ENCODE measurements at regions not wholly inside any gene's neighbourhood (a gene's known extent, or its start where the extent isn't known, plus 50 kb on each side); places are given as distances from the start of the nearest gene placed in this dataset.

GRCh38 chr7:88686468-88687229, 72.9 kb upstream of the ZNF804B start:
- no peak overlapping the region for H2BK15ac ChIP-seq (replicated peaks; ENCODE audit: low read depth)
- H3K79me2 ChIP-seq (ENCODE audit: control insufficient read depth, insufficient read depth, low read length) = no peaks in the 10 kb centered on the region
- no peaks in the 10 kb centered on the region for H3K79me1 ChIP-seq (ENCODE audit: low read length)
- H3K4me2 ChIP-seq (ENCODE audit: low read length) = no peak overlapping the region
- H2BK5ac ChIP-seq (ENCODE audit: low read length) = no peak overlapping the region
- no peak overlapping the region for H4K8ac ChIP-seq (ENCODE audit: low read depth, low read length)
- no peak overlapping the region for H2BK120ac ChIP-seq (ENCODE audit: low read depth, low read length)
- H3K4ac ChIP-seq (ENCODE audit: low read depth, low read length) = no peak overlapping the region
- no peaks in the 10 kb centered on the region for H3K27me3 ChIP-seq (ENCODE audit: insufficient read depth, low read length, poor library complexity)
- no peak for DNase-seq
- H2AK5ac ChIP-seq (ENCODE audit: low read length) = no peak overlapping the region
- no CpG with 5 or more reads among the region's 30 CpGs for WGBS (ENCODE audit: extremely low coverage, insufficient coverage, low lambda C conversion rate)
- no peak overlapping the region for H3K56ac ChIP-seq (ENCODE audit: low read length)
- H3K4me1 ChIP-seq (ENCODE audit: control insufficient read depth, low read depth, low read length) = no peaks in the 10 kb centered on the region
- no peaks in the 10 kb centered on the region for H3K36me3 ChIP-seq (ENCODE audit: control insufficient read depth, insufficient read depth, low read length)
- no peak overlapping the region for H3K23ac ChIP-seq (ENCODE audit: low read length)
- H3K4me3 ChIP-seq (ENCODE audit: low read length) = no peak overlapping the region
- no peak overlapping the region for H4K5ac ChIP-seq (ENCODE audit: low read length)
- H3K9ac ChIP-seq (ENCODE audit: low read length) = no peak overlapping the region
- no peak overlapping the region for H3K27ac ChIP-seq (ENCODE audit: low read depth, low read length)
- H3K18ac ChIP-seq (ENCODE audit: low read length) = no peak overlapping the region

- no peaks in the 10 kb centered on the region for H3K79me2 ChIP-seq (ENCODE audit: control insufficient read depth, insufficient read depth, low read length)
- DNase-seq = no peak
- H3K4ac ChIP-seq (ENCODE audit: low read depth, low read length) = no peak overlapping the region
- no peak overlapping the region for H2BK120ac ChIP-seq (ENCODE audit: low read depth, low read length)
- no peak overlapping the region for H3K23ac ChIP-seq (ENCODE audit: low read length)
- H3K4me2 ChIP-seq (ENCODE audit: low read length) = no peak overlapping the region
- no peak overlapping the region for H3K18ac ChIP-seq (ENCODE audit: low read length)
- H2AK5ac ChIP-seq (ENCODE audit: low read length) = no peak overlapping the region
- WGBS (ENCODE audit: extremely low coverage, insufficient coverage, low lambda C conversion rate) = no CpG with 5 or more reads among the region's 2 CpGs
- H3K56ac ChIP-seq (ENCODE audit: low read length) = no peak overlapping the region
- no peak overlapping the region for H4K8ac ChIP-seq (ENCODE audit: low read depth, low read length)
- H2BK5ac ChIP-seq (ENCODE audit: low read length) = no peak overlapping the region
- H3K27ac ChIP-seq (ENCODE audit: low read depth, low read length) = no peak overlapping the region
- H3K9ac ChIP-seq (ENCODE audit: low read length) = no peak overlapping the region
- no peaks in the 10 kb centered on the region for H3K79me1 ChIP-seq (ENCODE audit: low read length)
- no peaks in the 10 kb centered on the region for H3K4me1 ChIP-seq (ENCODE audit: control insufficient read depth, low read depth, low read length)
- H2BK15ac ChIP-seq (replicated peaks; ENCODE audit: low read depth) = no peak overlapping the region
- H3K36me3 ChIP-seq (ENCODE audit: control insufficient read depth, insufficient read depth, low read length) = no peaks in the 10 kb centered on the region
- no peak overlapping the region for H4K5ac ChIP-seq (ENCODE audit: low read length)
- H3K4me3 ChIP-seq (ENCODE audit: low read length) = no peak overlapping the region
- no peaks in the 10 kb centered on the region for H3K27me3 ChIP-seq (ENCODE audit: insufficient read depth, low read length, poor library complexity)
These were observed 77.8 kb upstream of the ZNF804B start for GRCh38 chr7:88681682-88682081.

- Histone ChIP-seq H3K4me1 (ENCODE audit: control insufficient read depth, low read depth, low read length) (no peaks in the 10 kb centered on the region), H2BK5ac (ENCODE audit: low read length) (no peak overlapping the region), H3K23ac (ENCODE audit: low read length) (no peak overlapping the region), H4K5ac (ENCODE audit: low read length) (no peak overlapping the region), H3K4me3 (ENCODE audit: low read length) (no peak overlapping the region), H3K36me3 (ENCODE audit: control insufficient read depth, insufficient read depth, low read length) (no peaks in the 10 kb centered on the region), H3K27ac (ENCODE audit: low read depth, low read length) (no peak overlapping the region), H3K4ac (ENCODE audit: low read depth, low read length) (no peak overlapping the region), H3K27me3 (ENCODE audit: insufficient read depth, low read length, poor library complexity) (no peaks in the 10 kb centered on the region), H3K79me1 (ENCODE audit: low read length) (no peaks in the 10 kb centered on the region), H3K4me2 (ENCODE audit: low read length) (no peak overlapping the region), H2BK120ac (ENCODE audit: low read depth, low read length) (no peak overlapping the region), H3K79me2 (ENCODE audit: control insufficient read depth, insufficient read depth, low read length) (no peaks in the 10 kb centered on the region), H3K9ac (ENCODE audit: low read length) (no peak overlapping the region), H3K56ac (ENCODE audit: low read length) (no peak overlapping the region), H2AK5ac (ENCODE audit: low read length) (no peak overlapping the region), H2BK15ac (replicated peaks; ENCODE audit: low read depth) (no peak overlapping the region), H3K18ac (ENCODE audit: low read length) (no peak overlapping the region), H4K8ac (ENCODE audit: low read depth, low read length) (no peak overlapping the region)
- DNase-seq = no peak
These were observed 89.0 kb upstream of the ZNF804B start for GRCh38 chr7:88670536-88670935.

GRCh38 chr7:88669913-88670312, 89.6 kb upstream of the ZNF804B start:
- H3K4me3 ChIP-seq (ENCODE audit: low read length) = no peak overlapping the region
- H3K27ac ChIP-seq (ENCODE audit: low read depth, low read length) = no peak overlapping the region
- no peak overlapping the region for H3K23ac ChIP-seq (ENCODE audit: low read length)
- no peaks in the 10 kb centered on the region for H3K4me1 ChIP-seq (ENCODE audit: control insufficient read depth, low read depth, low read length)
- H3K36me3 ChIP-seq (ENCODE audit: control insufficient read depth, insufficient read depth, low read length) = no peaks in the 10 kb centered on the region
- no peak overlapping the region for H2BK15ac ChIP-seq (replicated peaks; ENCODE audit: low read depth)
- no CpG with 5 or more reads among the region's 3 CpGs for WGBS (ENCODE audit: extremely low coverage, insufficient coverage, low lambda C conversion rate)
- no peak overlapping the region for H2AK5ac ChIP-seq (ENCODE audit: low read length)
- H3K18ac ChIP-seq (ENCODE audit: low read length) = no peak overlapping the region
- H3K79me2 ChIP-seq (ENCODE audit: control insufficient read depth, insufficient read depth, low read length) = no peaks in the 10 kb centered on the region
- no peak overlapping the region for H3K4me2 ChIP-seq (ENCODE audit: low read length)
- no peak overlapping the region for H2BK5ac ChIP-seq (ENCODE audit: low read length)
- H3K27me3 ChIP-seq (ENCODE audit: insufficient read depth, low read length, poor library complexity) = no peaks in the 10 kb centered on the region
- DNase-seq = no peak
- H3K56ac ChIP-seq (ENCODE audit: low read length) = no peak overlapping the region
- no peak overlapping the region for H3K4ac ChIP-seq (ENCODE audit: low read depth, low read length)
- no peaks in the 10 kb centered on the region for H3K79me1 ChIP-seq (ENCODE audit: low read length)
- H2BK120ac ChIP-seq (ENCODE audit: low read depth, low read length) = no peak overlapping the region
- no peak overlapping the region for H4K8ac ChIP-seq (ENCODE audit: low read depth, low read length)
- no peak overlapping the region for H4K5ac ChIP-seq (ENCODE audit: low read length)
- no peak overlapping the region for H3K9ac ChIP-seq (ENCODE audit: low read length)

GRCh38 chr7:88668591-88668990, 90.9 kb upstream of the ZNF804B start:
- Histone ChIP-seq H2BK120ac (ENCODE audit: low read depth, low read length) (no peak overlapping the region), H3K18ac (ENCODE audit: low read length) (no peak overlapping the region), H3K23ac (ENCODE audit: low read length) (no peak overlapping the region), H3K56ac (ENCODE audit: low read length) (no peak overlapping the region), H3K9ac (ENCODE audit: low read length) (no peak overlapping the region), H3K4ac (ENCODE audit: low read depth, low read length) (no peak overlapping the region), H3K79me1 (ENCODE audit: low read length) (no peaks in the 10 kb centered on the region), H3K27ac (ENCODE audit: low read depth, low read length) (no peak overlapping the region), H4K5ac (ENCODE audit: low read length) (no peak overlapping the region), H4K8ac (ENCODE audit: low read depth, low read length) (no peak overlapping the region), H3K27me3 (ENCODE audit: insufficient read depth, low read length, poor library complexity) (no peaks in the 10 kb centered on the region), H3K4me1 (ENCODE audit: control insufficient read depth, low read depth, low read length) (peaks cover 2% of the 10 kb centered on the region), H3K4me2 (ENCODE audit: low read length) (no peak overlapping the region), H3K4me3 (ENCODE audit: low read length) (no peak overlapping the region), H2AK5ac (ENCODE audit: low read length) (no peak overlapping the region), H2BK5ac (ENCODE audit: low read length) (no peak overlapping the region), H3K79me2 (ENCODE audit: control insufficient read depth, insufficient read depth, low read length) (no peaks in the 10 kb centered on the region), H2BK15ac (replicated peaks; ENCODE audit: low read depth) (no peak overlapping the region), H3K36me3 (ENCODE audit: control insufficient read depth, insufficient read depth, low read length) (no peaks in the 10 kb centered on the region)
- peak; percentile 4 for DNase-seq
- no CpG with 5 or more reads among the region's 1 CpG for WGBS (ENCODE audit: extremely low coverage, insufficient coverage, low lambda C conversion rate)

GRCh38 chr7:88666626-88667025, 92.9 kb upstream of the ZNF804B start:
- H3K79me2 ChIP-seq (ENCODE audit: control insufficient read depth, insufficient read depth, low read length) = no peaks in the 10 kb centered on the region
- no peak overlapping the region for H2AK5ac ChIP-seq (ENCODE audit: low read length)
- H2BK15ac ChIP-seq (replicated peaks; ENCODE audit: low read depth) = no peak overlapping the region
- no peak overlapping the region for H4K5ac ChIP-seq (ENCODE audit: low read length)
- H2BK120ac ChIP-seq (ENCODE audit: low read depth, low read length) = no peak overlapping the region
- no peak for DNase-seq
- no peak overlapping the region for H3K18ac ChIP-seq (ENCODE audit: low read length)
- no peaks in the 10 kb centered on the region for H3K27me3 ChIP-seq (ENCODE audit: insufficient read depth, low read length, poor library complexity)
- H3K23ac ChIP-seq (ENCODE audit: low read length) = no peak overlapping the region
- H3K4ac ChIP-seq (ENCODE audit: low read depth, low read length) = no peak overlapping the region
- H2BK5ac ChIP-seq (ENCODE audit: low read length) = no peak overlapping the region
- no peaks in the 10 kb centered on the region for H3K36me3 ChIP-seq (ENCODE audit: control insufficient read depth, insufficient read depth, low read length)
- no peak overlapping the region for H3K56ac ChIP-seq (ENCODE audit: low read length)
- no peak overlapping the region for H3K9ac ChIP-seq (ENCODE audit: low read length)
- peaks cover 2% of the 10 kb centered on the region for H3K4me1 ChIP-seq (ENCODE audit: control insufficient read depth, low read depth, low read length)
- no peak overlapping the region for H3K27ac ChIP-seq (ENCODE audit: low read depth, low read length)
- no peak overlapping the region for H3K4me3 ChIP-seq (ENCODE audit: low read length)
- H3K4me2 ChIP-seq (ENCODE audit: low read length) = no peak overlapping the region
- no peak overlapping the region for H4K8ac ChIP-seq (ENCODE audit: low read depth, low read length)
- no peaks in the 10 kb centered on the region for H3K79me1 ChIP-seq (ENCODE audit: low read length)
